Esophagus muscularis mucosa (tissue), 3 donors: ENCODE measurements at regions not wholly inside any gene's neighbourhood (a gene's known extent, or its start where the extent isn't known, plus 50 kb on each side); places are given as distances from the start of the nearest gene placed in this dataset.

Experiments
- POLR2A ChIP-seq: fragments of 450-650 bp; IDR thresholded peaks from one replicate; pipeline ENCODE4 v1.6.1; 2017; ENCODE audit warnings: antibody characterized with exemption, moderate library complexity, mild to moderate bottlenecking, low read depth
- POLR2AphosphoS5 ChIP-seq, 2 donors: sonication (generic); formaldehyde crosslinking; IDR thresholded peaks; one replicate each; pipeline ENCODE4 v1.6.1; 2017; ENCODE audit warnings: antibody characterized with exemption in 2 of 2
- TF ChIP-seq, protein P1 (sequence below), 3 experiments: fragments of 200-600 bp in 2 of 3; fragments of 450-650 bp in 1 of 3; sonication (generic) in 2 of 3; IDR thresholded peaks; one replicate each; pipeline ENCODE4 v1.5.1; 2017 to 2019; ENCODE audit warnings: antibody characterized with exemption in 3 of 3, mild to moderate bottlenecking in 2 of 3, moderate library complexity in 1 of 3

DNA sequence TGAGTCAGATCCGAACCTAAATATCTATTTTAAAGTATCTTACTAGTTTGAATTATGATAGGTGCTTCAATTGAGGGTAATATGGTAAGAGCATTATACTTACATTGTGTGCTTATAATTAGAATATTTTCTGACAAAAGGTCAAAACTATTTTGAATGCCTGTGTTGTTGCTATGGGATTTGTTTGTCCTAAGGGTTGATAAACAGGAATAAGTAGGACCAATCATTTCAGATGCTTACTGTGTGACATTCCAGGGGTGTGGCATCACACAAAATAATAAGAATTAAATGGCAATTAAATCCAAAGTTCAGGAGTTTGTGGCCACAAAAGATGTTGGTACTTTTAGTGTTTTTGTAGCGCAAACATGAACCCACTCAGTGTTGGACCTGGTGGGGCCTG lies 256.2 kb upstream of the DDHD1 start:
- TF ChIP-seq POLR2A: no peak
- TF ChIP-seq, protein P1, sequence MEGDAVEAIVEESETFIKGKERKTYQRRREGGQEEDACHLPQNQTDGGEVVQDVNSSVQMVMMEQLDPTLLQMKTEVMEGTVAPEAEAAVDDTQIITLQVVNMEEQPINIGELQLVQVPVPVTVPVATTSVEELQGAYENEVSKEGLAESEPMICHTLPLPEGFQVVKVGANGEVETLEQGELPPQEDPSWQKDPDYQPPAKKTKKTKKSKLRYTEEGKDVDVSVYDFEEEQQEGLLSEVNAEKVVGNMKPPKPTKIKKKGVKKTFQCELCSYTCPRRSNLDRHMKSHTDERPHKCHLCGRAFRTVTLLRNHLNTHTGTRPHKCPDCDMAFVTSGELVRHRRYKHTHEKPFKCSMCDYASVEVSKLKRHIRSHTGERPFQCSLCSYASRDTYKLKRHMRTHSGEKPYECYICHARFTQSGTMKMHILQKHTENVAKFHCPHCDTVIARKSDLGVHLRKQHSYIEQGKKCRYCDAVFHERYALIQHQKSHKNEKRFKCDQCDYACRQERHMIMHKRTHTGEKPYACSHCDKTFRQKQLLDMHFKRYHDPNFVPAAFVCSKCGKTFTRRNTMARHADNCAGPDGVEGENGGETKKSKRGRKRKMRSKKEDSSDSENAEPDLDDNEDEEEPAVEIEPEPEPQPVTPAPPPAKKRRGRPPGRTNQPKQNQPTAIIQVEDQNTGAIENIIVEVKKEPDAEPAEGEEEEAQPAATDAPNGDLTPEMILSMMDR (IDR thresholded peaks at IDR 0.05): no peak
- no peak for TF ChIP-seq POLR2AphosphoS5 (IDR thresholded peaks at IDR 0.05)
